ENCODE measurements at regions not wholly inside any gene's neighbourhood (a gene's known extent, or its start where the extent isn't known, plus 50 kb on each side); places are given as distances from the start of the nearest gene placed in this dataset.
"Not testable (repeated sequence)": the region's sequence is repeated elsewhere in the genome, so short reads cannot be mapped to it uniquely, and the experiment has no call there.

DNA sequence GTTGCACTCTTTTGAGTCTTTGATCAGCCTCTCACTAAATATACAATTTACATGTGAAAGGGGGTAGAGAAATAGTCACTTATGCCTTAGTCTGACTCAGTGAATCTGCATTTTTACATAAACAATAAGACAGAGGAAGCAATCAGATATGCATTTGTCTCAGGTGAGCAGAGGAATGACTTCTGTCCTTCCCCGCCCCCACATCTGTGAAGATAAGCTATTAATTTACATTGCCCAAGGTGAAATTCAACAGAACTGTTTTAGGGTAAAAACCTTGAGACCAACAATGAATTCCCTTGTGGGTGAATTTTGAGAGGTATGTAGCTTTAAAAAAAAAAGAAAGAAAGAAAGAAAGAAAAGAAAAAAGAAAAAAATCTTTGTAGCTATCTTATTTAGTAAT, 1302.9 kb upstream of the ACVR2A start:
- TF ChIP-seq, protein P1, sequence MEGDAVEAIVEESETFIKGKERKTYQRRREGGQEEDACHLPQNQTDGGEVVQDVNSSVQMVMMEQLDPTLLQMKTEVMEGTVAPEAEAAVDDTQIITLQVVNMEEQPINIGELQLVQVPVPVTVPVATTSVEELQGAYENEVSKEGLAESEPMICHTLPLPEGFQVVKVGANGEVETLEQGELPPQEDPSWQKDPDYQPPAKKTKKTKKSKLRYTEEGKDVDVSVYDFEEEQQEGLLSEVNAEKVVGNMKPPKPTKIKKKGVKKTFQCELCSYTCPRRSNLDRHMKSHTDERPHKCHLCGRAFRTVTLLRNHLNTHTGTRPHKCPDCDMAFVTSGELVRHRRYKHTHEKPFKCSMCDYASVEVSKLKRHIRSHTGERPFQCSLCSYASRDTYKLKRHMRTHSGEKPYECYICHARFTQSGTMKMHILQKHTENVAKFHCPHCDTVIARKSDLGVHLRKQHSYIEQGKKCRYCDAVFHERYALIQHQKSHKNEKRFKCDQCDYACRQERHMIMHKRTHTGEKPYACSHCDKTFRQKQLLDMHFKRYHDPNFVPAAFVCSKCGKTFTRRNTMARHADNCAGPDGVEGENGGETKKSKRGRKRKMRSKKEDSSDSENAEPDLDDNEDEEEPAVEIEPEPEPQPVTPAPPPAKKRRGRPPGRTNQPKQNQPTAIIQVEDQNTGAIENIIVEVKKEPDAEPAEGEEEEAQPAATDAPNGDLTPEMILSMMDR (conservative IDR thresholded peaks at IDR 0.05 in 1 of 2, IDR thresholded peaks at IDR 0.05 in 1 of 2; ENCODE audit: low read depth in 1 of 2, low read length in 2 of 2), result no peak
- no peak for TF ChIP-seq EZH2 (IDR thresholded peaks at IDR 0.05; ENCODE audit: low read length, missing control alignments)
- no peaks in the 10 kb centered on the region for H4K20me1 ChIP-seq (ENCODE audit: control insufficient read depth, extremely low read depth, insufficient read depth, low read length)
- H3K36me3 ChIP-seq (ENCODE audit: control insufficient read depth, insufficient read depth, low read length), result no peaks in the 10 kb centered on the region
- H3K27ac ChIP-seq (ENCODE audit: insufficient read depth, low read length), result no peak overlapping the region
- H3K9me3 ChIP-seq (ENCODE audit: control insufficient read depth, insufficient read depth, low read depth, low read length), result no peaks in the 10 kb centered on the region
- no peak overlapping the region for H3K4me2 ChIP-seq (ENCODE audit: extremely low read depth, insufficient read depth, low read length)
- H3K4me1 ChIP-seq (ENCODE audit: control insufficient read depth, extremely low read depth, insufficient read depth, low read length), result no peaks in the 10 kb centered on the region
- no peak overlapping the region for H3K9ac ChIP-seq (ENCODE audit: insufficient read depth, low read length)
- no peak for DNase-seq (ENCODE audit: low read depth in 2 of 2)
- no peak overlapping the region for H2AFZ ChIP-seq (ENCODE audit: low read length)
- H3K4me3 ChIP-seq (replicated peaks in 1 of 4; ENCODE audit: control extremely low read depth in 1 of 4, insufficient read depth in 1 of 4, low read depth in 3 of 4, low read length in 4 of 4), result no peak overlapping the region
- H3K27me3 ChIP-seq (ENCODE audit: control insufficient read depth, insufficient read depth, low read length), result no peaks in the 10 kb centered on the region
- H3K79me2 ChIP-seq (ENCODE audit: control insufficient read depth, insufficient read depth, low read length), result no peaks in the 10 kb centered on the region

DNA sequence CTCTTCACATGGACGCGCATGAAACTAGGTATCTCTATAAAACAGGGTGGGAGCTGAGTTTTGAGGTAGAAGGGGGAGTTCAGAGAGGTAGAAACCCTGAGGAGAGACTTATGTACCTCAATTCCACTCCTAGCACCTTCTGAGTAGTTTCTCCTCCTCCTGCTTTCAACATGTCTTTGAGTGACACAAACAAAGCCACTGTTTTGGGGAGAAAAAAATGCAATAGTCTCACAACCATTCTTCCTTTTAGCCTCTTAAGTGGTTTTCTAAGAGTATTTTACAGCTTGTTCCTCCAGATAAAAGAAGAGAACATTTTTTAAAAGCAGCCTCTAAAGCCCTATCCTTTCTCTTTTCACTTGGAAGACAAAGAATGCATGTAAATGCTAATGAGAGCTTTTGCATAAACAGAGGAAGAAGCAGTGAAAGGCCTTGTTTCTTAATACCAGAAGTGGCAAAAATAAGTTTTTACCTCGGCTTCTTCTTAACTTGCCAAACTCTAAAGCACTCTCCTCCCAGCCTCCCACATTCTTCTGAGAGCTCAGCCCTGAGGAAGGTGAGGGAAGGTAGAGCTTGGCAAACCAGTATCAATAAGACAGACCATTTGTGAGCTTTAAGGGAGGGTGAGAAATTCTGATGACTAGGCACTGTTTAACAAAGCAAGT, 1304.4 kb upstream of the ACVR2A start:
- H2AFZ ChIP-seq (ENCODE audit: low read length), result no peak overlapping the region

DNA sequence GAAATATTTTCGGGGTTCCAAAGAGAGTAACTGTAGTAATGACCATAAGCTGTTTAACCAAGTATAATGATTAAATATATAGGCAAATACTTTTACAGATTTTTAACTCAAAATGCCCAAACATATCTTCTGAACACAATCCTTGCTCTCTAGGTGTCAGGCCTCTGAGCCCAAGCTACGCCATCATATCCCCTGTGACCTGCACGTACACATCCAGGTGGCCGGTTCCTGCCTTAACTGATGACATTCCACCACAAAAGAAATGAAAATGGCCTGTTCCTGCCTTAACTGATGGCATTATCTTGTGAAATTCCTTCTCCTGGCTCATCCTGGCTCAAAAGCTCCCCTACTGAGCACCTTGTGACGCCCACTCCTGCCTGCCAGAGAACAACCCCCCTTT, 1305.1 kb upstream of the ACVR2A start:
- not testable (repeated sequence) for H3K79me2 ChIP-seq (ENCODE audit: control insufficient read depth, insufficient read depth, low read length); H4K20me1 ChIP-seq (ENCODE audit: control insufficient read depth, extremely low read depth, insufficient read depth, low read length); H3K9me3 ChIP-seq (ENCODE audit: control insufficient read depth, insufficient read depth, low read depth, low read length); H3K36me3 ChIP-seq (ENCODE audit: control insufficient read depth, insufficient read depth, low read length); DNase-seq (ENCODE audit: low read depth in 2 of 2); H3K4me2 ChIP-seq (ENCODE audit: extremely low read depth, insufficient read depth, low read length); H2AFZ ChIP-seq (ENCODE audit: low read length); H3K9ac ChIP-seq (ENCODE audit: insufficient read depth, low read length); H3K27ac ChIP-seq (ENCODE audit: insufficient read depth, low read length); H3K4me3 ChIP-seq (replicated peaks in 1 of 4; ENCODE audit: control extremely low read depth in 1 of 4, insufficient read depth in 1 of 4, low read depth in 3 of 4, low read length in 4 of 4); H3K4me1 ChIP-seq (ENCODE audit: control insufficient read depth, extremely low read depth, insufficient read depth, low read length); H3K27me3 ChIP-seq (ENCODE audit: control insufficient read depth, insufficient read depth, low read length)

More for the DNA sequence above, 1304.4 kb upstream of the ACVR2A start:
- no peaks in the 10 kb centered on the region for H3K36me3 ChIP-seq (ENCODE audit: control insufficient read depth, insufficient read depth, low read length)
- no peak overlapping the region for H3K27ac ChIP-seq (ENCODE audit: insufficient read depth, low read length)
- H3K4me2 ChIP-seq (ENCODE audit: extremely low read depth, insufficient read depth, low read length), result no peak overlapping the region
- no peaks in the 10 kb centered on the region for H3K27me3 ChIP-seq (ENCODE audit: control insufficient read depth, insufficient read depth, low read length)
- TF ChIP-seq EZH2 (IDR thresholded peaks at IDR 0.05; ENCODE audit: low read length, missing control alignments), result no peak
- TF ChIP-seq, protein P1 (conservative IDR thresholded peaks at IDR 0.05 in 1 of 2, IDR thresholded peaks at IDR 0.05 in 1 of 2; ENCODE audit: low read depth in 1 of 2, low read length in 2 of 2), result no peak
- no peaks in the 10 kb centered on the region for H3K9me3 ChIP-seq (ENCODE audit: control insufficient read depth, insufficient read depth, low read depth, low read length)
- H3K4me3 ChIP-seq (replicated peaks in 1 of 4; ENCODE audit: control extremely low read depth in 1 of 4, insufficient read depth in 1 of 4, low read depth in 3 of 4, low read length in 4 of 4), result no peak overlapping the region
- H3K9ac ChIP-seq (ENCODE audit: insufficient read depth, low read length), result no peak overlapping the region
- H4K20me1 ChIP-seq (ENCODE audit: control insufficient read depth, extremely low read depth, insufficient read depth, low read length), result no peaks in the 10 kb centered on the region
- H3K79me2 ChIP-seq (ENCODE audit: control insufficient read depth, insufficient read depth, low read length), result no peaks in the 10 kb centered on the region
- no peak for DNase-seq (ENCODE audit: low read depth in 2 of 2)
- no peaks in the 10 kb centered on the region for H3K4me1 ChIP-seq (ENCODE audit: control insufficient read depth, extremely low read depth, insufficient read depth, low read length)

Data from fibroblast of lung (primary cell).